H9 (cell line): ENCODE measurements at regions not wholly inside any gene's neighbourhood (a gene's known extent, or its start where the extent isn't known, plus 50 kb on each side); places are given as distances from the start of the nearest gene placed in this dataset.

ENCODE experiments used
- DNase-seq: peaks from one replicate; pipeline ENCODE4 v3.0.0-alpha.2; 2017
- H2AFZ ChIP-seq: one replicate; pipeline ENCODE4 v1.6.1; 2013; ENCODE audit warnings: mild to moderate bottlenecking, low read length, control low read depth, moderate library complexity
- H2AK5ac ChIP-seq: 2 replicates; pipeline ENCODE4 v1.6.1; 2013; ENCODE audit warnings: low read length, control low read depth, mixed read lengths; ENCODE audit not compliant: insufficient read length
- H2BK120ac ChIP-seq: one replicate; pipeline ENCODE4 v1.6.1; 2013; ENCODE audit warnings: low read depth, mild to moderate bottlenecking, low read length, control low read depth, inconsistent platforms; ENCODE audit not compliant: poor library complexity, severe bottlenecking
- H2BK12ac ChIP-seq: 2 replicates; pipeline ENCODE4 v1.6.1; 2013; ENCODE audit warnings: low read length, control low read depth, mixed read lengths, low read depth; ENCODE audit not compliant: insufficient read length
- H2BK15ac ChIP-seq: 2 replicates; pipeline ENCODE4 v1.6.1; 2013; ENCODE audit warnings: low read depth, low read length, control low read depth
- H2BK20ac ChIP-seq: one replicate; pipeline ENCODE4 v1.6.1; 2013; ENCODE audit warnings: low read depth, mild to moderate bottlenecking, low read length, control low read depth, inconsistent platforms; ENCODE audit not compliant: poor library complexity, severe bottlenecking
- H2BK5ac ChIP-seq: 2 replicates; pipeline ENCODE4 v1.6.1; 2013; ENCODE audit warnings: low read length, control low read depth, mixed read lengths; ENCODE audit not compliant: insufficient read length
- H3K14ac ChIP-seq: 2 replicates; pipeline ENCODE4 v1.6.1; 2013; ENCODE audit warnings: low read length, control low read depth; ENCODE audit not compliant: insufficient read depth
- H3K18ac ChIP-seq: 2 replicates; pipeline ENCODE4 v1.6.1; 2013; ENCODE audit warnings: low read depth, mild to moderate bottlenecking, mixed read lengths, low read length, control low read depth; ENCODE audit not compliant: insufficient read length
- H3K23ac ChIP-seq: 2 replicates; pipeline ENCODE4 v1.6.1; 2013; ENCODE audit warnings: low read length, control low read depth, mixed read lengths, low read depth; ENCODE audit not compliant: insufficient read length
- H3K23me2 ChIP-seq: 2 replicates; pipeline ENCODE4 v1.6.1; 2013; ENCODE audit warnings: low read depth, mild to moderate bottlenecking, mixed read lengths, low read length, control low read depth; ENCODE audit not compliant: insufficient read length, poor library complexity, severe bottlenecking
- H3K27ac ChIP-seq: 2 replicates; pipeline ENCODE4 v1.5.1; 2013; ENCODE audit warnings: low read length, control low read depth, mixed read lengths, low read depth; ENCODE audit not compliant: insufficient read length
- H3K27me3 ChIP-seq: 2 replicates; pipeline ENCODE4 v1.6.1; 2013; ENCODE audit warnings: low read length, control low read depth, inconsistent platforms; ENCODE audit not compliant: insufficient read depth
- H3K4ac ChIP-seq: 2 replicates; pipeline ENCODE4 v1.6.1; 2013; ENCODE audit warnings: low read depth, mild to moderate bottlenecking, control low read depth, inconsistent platforms, low read length, moderate library complexity
- H3K4me1 ChIP-seq: 2 replicates; pipeline ENCODE4 v1.6.1; 2013; ENCODE audit warnings: low read length, control low read depth, inconsistent platforms; ENCODE audit not compliant: insufficient read depth
- H3K4me2 ChIP-seq: 2 replicates; pipeline ENCODE4 v1.6.1; 2013; ENCODE audit warnings: low read length, control low read depth, mixed read lengths; ENCODE audit not compliant: insufficient read length, insufficient read depth
- H3K56ac ChIP-seq: 2 replicates; pipeline ENCODE4 v1.6.1; 2013; ENCODE audit warnings: low read depth, mild to moderate bottlenecking, mixed read lengths, low read length, control low read depth; ENCODE audit not compliant: insufficient read length
- H3K79me1 ChIP-seq: 2 replicates; pipeline ENCODE4 v1.6.1; 2013; ENCODE audit warnings: low read depth, mild to moderate bottlenecking, moderate library complexity, low read length, control low read depth, inconsistent platforms; ENCODE audit not compliant: insufficient read depth, poor library complexity, severe bottlenecking
- H3K79me2 ChIP-seq: 2 replicates; pipeline ENCODE4 v1.6.1; 2013; ENCODE audit warnings: low read length, control low read depth, inconsistent platforms; ENCODE audit not compliant: insufficient read depth
- H3K9ac ChIP-seq: 2 replicates; pipeline ENCODE4 v1.6.1; 2013; ENCODE audit warnings: low read length, control low read depth, mixed read lengths; ENCODE audit not compliant: insufficient read length; ENCODE audit errors: extremely low read depth
- H3K9me3 ChIP-seq: one replicate; pipeline ENCODE4 v1.6.1; 2013; ENCODE audit warnings: low read depth, low read length, inconsistent platforms; ENCODE audit not compliant: control insufficient read depth
- H3T11ph ChIP-seq: one replicate; pipeline ENCODE4 v1.6.1; 2013; ENCODE audit warnings: mild to moderate bottlenecking, low read length, control low read depth, inconsistent platforms
- H4K20me1 ChIP-seq: one replicate; pipeline ENCODE4 v1.6.1; 2013; ENCODE audit not compliant: control insufficient read depth, insufficient read length, insufficient read depth
- H4K5ac ChIP-seq: 2 replicates; pipeline ENCODE4 v1.6.1; 2013; ENCODE audit warnings: low read depth, mild to moderate bottlenecking, mixed read lengths, low read length, control low read depth; ENCODE audit not compliant: insufficient read length
- H4K8ac ChIP-seq: replicated peaks from 2 replicates; pipeline ENCODE4 v1.6.1; 2013; ENCODE audit warnings: low read length, control low read depth, mixed read lengths, low read depth; ENCODE audit not compliant: insufficient read length
- H4K91ac ChIP-seq: 2 replicates; pipeline ENCODE4 v1.6.1; 2013; ENCODE audit warnings: low read depth, mild to moderate bottlenecking, moderate library complexity, mixed read lengths, low read length, control low read depth; ENCODE audit not compliant: insufficient read length
- H3K27ac Mint-ChIP-seq, 3 experiments: 2 replicates in 2 of 3; 3 replicates in 1 of 3; pipeline ENCODE4 v1.8.0; 2020 to 2021; ENCODE audit warnings: mixed read lengths in 3 of 3, mild to moderate bottlenecking in 1 of 3, moderate library complexity in 1 of 3
- H3K27me3 Mint-ChIP-seq: 2 replicates; pipeline ENCODE4 v1.8.0; 2021; ENCODE audit warnings: low read depth, mild to moderate bottlenecking, moderate library complexity, mixed read lengths
- H3K36me3 Mint-ChIP-seq, 3 experiments: 2 replicates in 2 of 3; 3 replicates in 1 of 3; pipeline ENCODE4 v1.8.0; 2020 to 2021; ENCODE audit warnings: low read depth in 3 of 3, mixed read lengths in 3 of 3; ENCODE audit not compliant: insufficient read depth in 1 of 3
- H3K4me1 Mint-ChIP-seq, 2 experiments: 2 replicates each; pipeline ENCODE4 v1.8.0; 2020; ENCODE audit warnings: mixed read lengths in 2 of 2
- H3K4me3 Mint-ChIP-seq, 2 experiments: 2 replicates in 1 of 2; 3 replicates in 1 of 2; pipeline ENCODE4 v1.8.0; 2020 to 2021; ENCODE audit warnings: mild to moderate bottlenecking in 2 of 2, mixed read lengths in 2 of 2, moderate library complexity in 1 of 2
- H3K9me3 Mint-ChIP-seq, 2 experiments: 2 replicates in 1 of 2; 3 replicates in 1 of 2; pipeline ENCODE4 v1.8.0; 2020; ENCODE audit warnings: mild to moderate bottlenecking in 2 of 2, mixed read lengths in 2 of 2, moderate library complexity in 1 of 2
- CTCF ChIP-seq: fragments of 200-600 bp; sonication (generic); conservative IDR thresholded peaks from 3 replicates; pipeline ENCODE4 v1.8.0; 2021; ENCODE audit warnings: antibody characterized with exemption, mild to moderate bottlenecking
- WGBS: extraction: QIAGEN DNeasy Blood & Tissue Kit; methylation state at CpG from one replicate; pipeline ENCODE4 v1.1.7; 2013; ENCODE audit warnings: missing lambda C conversion rate, low lambda C conversion rate, mixed read lengths; ENCODE audit not compliant: insufficient read length; ENCODE audit errors: extremely low coverage; 5-methylcytosine and 5-hydroxymethylcytosine counted together

GRCh38 chr9:23341346-23341745 is 484.7 kb downstream of the ELAVL2 start:
- H4K91ac ChIP-seq = no peak overlapping the region
- H3K27me3 ChIP-seq = no peaks in the 10 kb centered on the region
- no peak overlapping the region for H3K18ac ChIP-seq
- Mint-ChIP-seq H3K9me3 (peaks cover 6 to 12% of the 10 kb centered on the region in 2 experiments; a peak in 3 of 5 replicates), H3K4me1 (no peaks in the 10 kb centered on the region), H3K27ac (no peak overlapping the region), H3K27me3 (no peaks in the 10 kb centered on the region), H3K4me3 (no peak overlapping the region), H3K36me3 (0 out of 7 replicates have a peak, but pooled peaks cover 0 to 5% (median 0%) of the 10 kb centered on the region in 3 experiments)
- no peak overlapping the region for H3K9ac ChIP-seq
- no peaks in the 10 kb centered on the region for H3K9me3 ChIP-seq
- H3K4ac ChIP-seq = no peak overlapping the region
- H2AFZ ChIP-seq = no peak overlapping the region
- no peak overlapping the region for H3K56ac ChIP-seq
- no peak overlapping the region for H2AK5ac ChIP-seq
- H3K4me1 ChIP-seq = no peaks in the 10 kb centered on the region
- H3T11ph ChIP-seq = no peak overlapping the region
- no CpG with 5 or more reads among the region's 3 CpGs for WGBS
- H2BK15ac ChIP-seq = no peak overlapping the region
- no peak for DNase-seq
- no peak overlapping the region for H3K4me2 ChIP-seq
- TF ChIP-seq CTCF = no peak
- no peaks in the 10 kb centered on the region for H4K20me1 ChIP-seq
- no peaks in the 10 kb centered on the region for H3K23me2 ChIP-seq
- H3K27ac ChIP-seq = no peak overlapping the region
- no peak overlapping the region for H2BK20ac ChIP-seq
- H3K14ac ChIP-seq = no peak overlapping the region
- H4K5ac ChIP-seq = no peak overlapping the region
- H3K79me2 ChIP-seq = no peaks in the 10 kb centered on the region
- H4K8ac ChIP-seq = no peak overlapping the region
- no peak overlapping the region for H2BK120ac ChIP-seq
- H3K79me1 ChIP-seq = no peaks in the 10 kb centered on the region
- H2BK5ac ChIP-seq = no peak overlapping the region
- H3K23ac ChIP-seq = no peak overlapping the region
- no peak overlapping the region for H2BK12ac ChIP-seq
